ENCODE measurements at regions not wholly inside any gene's neighbourhood (a gene's known extent, or its start where the extent isn't known, plus 50 kb on each side); places are given as distances from the start of the nearest gene placed in this dataset.

GRCh38 chr12:33253178-33253577 is 186.4 kb downstream of the SYT10 start:
- TF ChIP-seq, protein P1, sequence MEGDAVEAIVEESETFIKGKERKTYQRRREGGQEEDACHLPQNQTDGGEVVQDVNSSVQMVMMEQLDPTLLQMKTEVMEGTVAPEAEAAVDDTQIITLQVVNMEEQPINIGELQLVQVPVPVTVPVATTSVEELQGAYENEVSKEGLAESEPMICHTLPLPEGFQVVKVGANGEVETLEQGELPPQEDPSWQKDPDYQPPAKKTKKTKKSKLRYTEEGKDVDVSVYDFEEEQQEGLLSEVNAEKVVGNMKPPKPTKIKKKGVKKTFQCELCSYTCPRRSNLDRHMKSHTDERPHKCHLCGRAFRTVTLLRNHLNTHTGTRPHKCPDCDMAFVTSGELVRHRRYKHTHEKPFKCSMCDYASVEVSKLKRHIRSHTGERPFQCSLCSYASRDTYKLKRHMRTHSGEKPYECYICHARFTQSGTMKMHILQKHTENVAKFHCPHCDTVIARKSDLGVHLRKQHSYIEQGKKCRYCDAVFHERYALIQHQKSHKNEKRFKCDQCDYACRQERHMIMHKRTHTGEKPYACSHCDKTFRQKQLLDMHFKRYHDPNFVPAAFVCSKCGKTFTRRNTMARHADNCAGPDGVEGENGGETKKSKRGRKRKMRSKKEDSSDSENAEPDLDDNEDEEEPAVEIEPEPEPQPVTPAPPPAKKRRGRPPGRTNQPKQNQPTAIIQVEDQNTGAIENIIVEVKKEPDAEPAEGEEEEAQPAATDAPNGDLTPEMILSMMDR (IDR thresholded peaks at IDR 0.05; ENCODE audit: insufficient read depth, low read depth, low read length, missing control alignments), result no peak
- no peak for DNase-seq (ENCODE audit: low read depth)
- H3K4me3 ChIP-seq (ENCODE audit: low read depth, low read length), result no peak overlapping the region

DNA sequence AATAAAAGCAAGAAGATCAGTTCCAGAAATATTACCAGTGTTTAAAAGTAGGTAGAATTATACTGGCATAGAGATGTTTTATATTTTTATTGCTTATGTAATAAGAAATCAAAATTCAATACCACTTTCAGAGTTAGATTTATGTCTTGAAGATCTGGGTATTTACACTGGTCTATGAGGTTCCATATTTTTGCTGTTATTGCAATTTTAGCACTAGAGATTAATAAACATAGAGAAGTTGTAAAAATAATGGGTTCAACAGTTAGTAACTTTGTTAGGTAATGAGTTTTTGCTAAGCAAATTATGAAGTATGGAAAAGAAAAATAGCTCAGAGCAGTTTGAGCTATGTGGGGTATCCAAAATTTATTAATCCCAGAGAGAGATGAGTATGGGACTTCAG is 188.1 kb downstream of the SYT10 start:
- H3K4me3 ChIP-seq (ENCODE audit: low read depth, low read length), result no peak overlapping the region
- DNase-seq (ENCODE audit: low read depth), result no peak
- TF ChIP-seq, protein P1 (IDR thresholded peaks at IDR 0.05; ENCODE audit: insufficient read depth, low read depth, low read length, missing control alignments), result no peak

DNA sequence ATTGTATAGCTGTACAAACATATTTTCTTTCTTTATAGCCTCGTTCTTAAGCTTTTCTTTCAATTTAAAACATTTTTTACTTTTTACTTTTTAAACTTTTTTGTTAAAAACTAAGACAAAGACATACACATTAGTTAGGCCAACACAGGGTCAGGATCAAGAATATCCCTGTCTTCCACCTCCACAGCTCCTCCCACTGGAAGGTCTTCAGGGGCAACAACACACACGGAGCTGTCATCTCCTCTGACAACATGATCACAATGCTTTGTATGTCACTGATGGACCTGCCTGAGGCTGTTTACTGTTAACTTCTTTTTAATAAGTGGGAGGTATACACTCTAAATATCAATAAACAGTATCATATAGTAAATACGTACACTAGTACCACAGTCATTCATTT is 191.3 kb downstream of the SYT10 start:
- DNase-seq (ENCODE audit: low read depth), result no peak
- no peak overlapping the region for H3K4me3 ChIP-seq (ENCODE audit: low read depth, low read length)
- TF ChIP-seq, protein P1 (IDR thresholded peaks at IDR 0.05; ENCODE audit: insufficient read depth, low read depth, low read length, missing control alignments), result no peak

- H3K4me3 ChIP-seq (ENCODE audit: low read depth, low read length), result no peak overlapping the region
- DNase-seq (ENCODE audit: low read depth), result no peak
- TF ChIP-seq, protein P1 (IDR thresholded peaks at IDR 0.05; ENCODE audit: insufficient read depth, low read depth, low read length, missing control alignments), result no peak
Measured at GRCh38 chr12:33247625-33248024, 192.0 kb downstream of the SYT10 start.

GRCh38 chr12:33245434-33245833 is 194.2 kb downstream of the SYT10 start:
- TF ChIP-seq, protein P1 (IDR thresholded peaks at IDR 0.05; ENCODE audit: insufficient read depth, low read depth, low read length, missing control alignments), result no peak
- DNase-seq (ENCODE audit: low read depth), result no peak
- no peak overlapping the region for H3K4me3 ChIP-seq (ENCODE audit: low read depth, low read length)

- no peak overlapping the region for H3K4me3 ChIP-seq (ENCODE audit: low read depth, low read length)
- TF ChIP-seq, protein P1 (IDR thresholded peaks at IDR 0.05; ENCODE audit: insufficient read depth, low read depth, low read length, missing control alignments), result no peak
- no peak for DNase-seq (ENCODE audit: low read depth)
Measured at GRCh38 chr12:33226671-33227070, 212.9 kb downstream of the SYT10 start.

DNA sequence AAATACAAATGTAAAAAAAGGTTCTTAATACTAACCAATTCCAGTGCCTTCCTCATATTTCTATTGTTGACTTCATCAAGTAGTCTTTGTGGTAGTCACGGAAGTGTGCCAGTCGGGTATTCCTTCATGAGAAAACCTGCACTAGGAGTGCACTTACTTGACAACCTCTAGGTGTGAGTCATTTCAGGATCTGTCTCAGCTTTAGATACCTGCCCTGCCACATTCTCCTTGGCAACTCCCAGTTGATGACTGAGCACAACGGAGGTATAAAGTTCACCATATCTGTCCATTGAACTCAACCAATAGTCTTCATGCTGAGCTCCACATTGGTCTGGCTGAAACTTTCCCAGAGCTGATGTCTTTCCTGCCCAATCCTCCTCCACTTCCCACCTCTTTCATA is 215.7 kb downstream of the SYT10 start:
- TF ChIP-seq, protein P1 (IDR thresholded peaks at IDR 0.05; ENCODE audit: insufficient read depth, low read depth, low read length, missing control alignments), result no peak
- no peak for DNase-seq (ENCODE audit: low read depth)
- no peak overlapping the region for H3K4me3 ChIP-seq (ENCODE audit: low read depth, low read length)

All from GM12865 (cell line).